Nephron progenitor cell (in vitro differentiated cells): ENCODE measurements at regions not wholly inside any gene's neighbourhood (a gene's known extent, or its start where the extent isn't known, plus 50 kb on each side); places are given as distances from the start of the nearest gene placed in this dataset.

Experiments used
- DNase-seq: peaks from one replicate; pipeline ENCODE4 v3.0.0; 2021
- H3K27ac Mint-ChIP-seq: 2 replicates; pipeline ENCODE4 v1.8.0; 2021; ENCODE audit warnings: mild to moderate bottlenecking, moderate library complexity, mixed read lengths
- H3K27me3 Mint-ChIP-seq: 2 replicates; pipeline ENCODE4 v1.8.0; 2021; ENCODE audit warnings: mild to moderate bottlenecking, low read depth, mixed read lengths; ENCODE audit not compliant: poor library complexity
- H3K36me3 Mint-ChIP-seq: 2 replicates; pipeline ENCODE4 v1.8.0; 2021; ENCODE audit warnings: low read depth, mixed read lengths
- H3K4me1 Mint-ChIP-seq: 2 replicates; pipeline ENCODE4 v1.8.0; 2021; ENCODE audit warnings: mixed read lengths
- H3K4me3 Mint-ChIP-seq: 2 replicates; pipeline ENCODE4 v1.8.0; 2021; ENCODE audit warnings: mild to moderate bottlenecking, moderate library complexity, mixed read lengths
- H3K9me3 Mint-ChIP-seq: 2 replicates; pipeline ENCODE4 v1.8.0; 2021; ENCODE audit warnings: mild to moderate bottlenecking, moderate library complexity, mixed read lengths
- TF ChIP-seq, protein P1 (sequence below): fragments of 200-600 bp; sonication (generic); IDR thresholded peaks from 2 replicates; pipeline ENCODE4 v1.5.0; 2021; ENCODE audit warnings: antibody characterized with exemption

DNA sequence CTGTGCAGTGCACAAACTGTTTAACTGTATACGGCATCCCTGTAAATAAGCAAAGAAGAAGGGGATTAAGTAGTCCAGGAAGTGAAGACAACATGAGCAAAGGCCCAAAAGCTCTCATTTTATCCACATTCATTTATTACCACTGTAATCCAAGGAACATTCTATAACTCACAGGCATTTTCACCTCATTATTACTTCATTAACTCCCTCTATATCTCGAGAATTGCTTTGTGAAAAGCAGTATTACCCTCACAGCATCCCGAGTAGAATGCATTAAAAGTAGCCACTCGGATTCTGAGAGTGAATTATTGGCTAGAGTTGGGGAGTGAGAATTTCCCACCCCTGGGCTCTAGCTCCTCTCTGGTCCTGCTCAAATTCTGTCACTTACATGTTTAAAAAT lies 51.0 kb upstream of the CHCHD3 start:
- no peaks in the 10 kb centered on the region for H3K4me1 Mint-ChIP-seq
- H3K27ac Mint-ChIP-seq = no peak overlapping the region
- peaks cover 5% of the 10 kb centered on the region for H3K27me3 Mint-ChIP-seq
- TF ChIP-seq, protein P1, sequence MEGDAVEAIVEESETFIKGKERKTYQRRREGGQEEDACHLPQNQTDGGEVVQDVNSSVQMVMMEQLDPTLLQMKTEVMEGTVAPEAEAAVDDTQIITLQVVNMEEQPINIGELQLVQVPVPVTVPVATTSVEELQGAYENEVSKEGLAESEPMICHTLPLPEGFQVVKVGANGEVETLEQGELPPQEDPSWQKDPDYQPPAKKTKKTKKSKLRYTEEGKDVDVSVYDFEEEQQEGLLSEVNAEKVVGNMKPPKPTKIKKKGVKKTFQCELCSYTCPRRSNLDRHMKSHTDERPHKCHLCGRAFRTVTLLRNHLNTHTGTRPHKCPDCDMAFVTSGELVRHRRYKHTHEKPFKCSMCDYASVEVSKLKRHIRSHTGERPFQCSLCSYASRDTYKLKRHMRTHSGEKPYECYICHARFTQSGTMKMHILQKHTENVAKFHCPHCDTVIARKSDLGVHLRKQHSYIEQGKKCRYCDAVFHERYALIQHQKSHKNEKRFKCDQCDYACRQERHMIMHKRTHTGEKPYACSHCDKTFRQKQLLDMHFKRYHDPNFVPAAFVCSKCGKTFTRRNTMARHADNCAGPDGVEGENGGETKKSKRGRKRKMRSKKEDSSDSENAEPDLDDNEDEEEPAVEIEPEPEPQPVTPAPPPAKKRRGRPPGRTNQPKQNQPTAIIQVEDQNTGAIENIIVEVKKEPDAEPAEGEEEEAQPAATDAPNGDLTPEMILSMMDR = no peak
- H3K4me3 Mint-ChIP-seq = no peak overlapping the region
- DNase-seq = no peak
- no peaks in the 10 kb centered on the region for H3K9me3 Mint-ChIP-seq
- no peaks in the 10 kb centered on the region for H3K36me3 Mint-ChIP-seq

- Mint-ChIP-seq H3K4me3 (no peak overlapping the region), H3K4me1 (no peaks in the 10 kb centered on the region), H3K27ac (no peak overlapping the region), H3K36me3 (no peaks in the 10 kb centered on the region), H3K27me3 (no peaks in the 10 kb centered on the region), H3K9me3 (no peaks in the 10 kb centered on the region)
- TF ChIP-seq, protein P1 = no peak
- DNase-seq = no peak
These were observed 52.9 kb upstream of the CHCHD3 start for GRCh38 chr7:133134810-133135209.

DNA sequence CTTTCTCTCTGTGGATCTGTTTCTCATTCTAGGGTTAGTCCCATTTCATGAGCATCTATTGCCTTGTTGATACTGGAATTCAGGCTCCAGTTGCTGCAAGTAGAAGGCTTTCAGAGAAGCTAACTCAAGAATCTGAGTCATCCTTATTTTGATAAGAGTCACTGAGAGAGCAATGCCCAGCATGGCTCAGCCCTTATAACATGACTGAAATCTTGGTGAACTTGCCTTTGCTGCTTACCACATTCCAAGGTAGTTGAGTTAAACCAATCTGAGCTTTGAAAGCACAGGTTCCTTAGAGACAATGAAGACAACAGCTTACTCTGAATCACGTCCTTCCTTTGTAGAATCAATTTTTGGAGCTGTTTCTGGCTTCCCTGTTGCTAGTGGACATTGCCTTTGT lies 53.6 kb upstream of the CHCHD3 start:
- no peaks in the 10 kb centered on the region for H3K9me3 Mint-ChIP-seq
- H3K4me3 Mint-ChIP-seq = no peak overlapping the region
- no peaks in the 10 kb centered on the region for H3K4me1 Mint-ChIP-seq
- no peak overlapping the region for H3K27ac Mint-ChIP-seq
- TF ChIP-seq, protein P1 = no peak
- no peak for DNase-seq
- no peaks in the 10 kb centered on the region for H3K36me3 Mint-ChIP-seq
- no peaks in the 10 kb centered on the region for H3K27me3 Mint-ChIP-seq

- Mint-ChIP-seq H3K9me3 (no peaks in the 10 kb centered on the region), H3K4me3 (no peak overlapping the region), H3K4me1 (no peaks in the 10 kb centered on the region), H3K27me3 (peaks cover 4% of the 10 kb centered on the region), H3K36me3 (no peaks in the 10 kb centered on the region), H3K27ac (no peak overlapping the region)
- DNase-seq = peak; percentile 61
- TF ChIP-seq, protein P1 = peak; percentile 54
These were observed 57.5 kb upstream of the CHCHD3 start for GRCh38 chr7:133139350-133139749.

DNA sequence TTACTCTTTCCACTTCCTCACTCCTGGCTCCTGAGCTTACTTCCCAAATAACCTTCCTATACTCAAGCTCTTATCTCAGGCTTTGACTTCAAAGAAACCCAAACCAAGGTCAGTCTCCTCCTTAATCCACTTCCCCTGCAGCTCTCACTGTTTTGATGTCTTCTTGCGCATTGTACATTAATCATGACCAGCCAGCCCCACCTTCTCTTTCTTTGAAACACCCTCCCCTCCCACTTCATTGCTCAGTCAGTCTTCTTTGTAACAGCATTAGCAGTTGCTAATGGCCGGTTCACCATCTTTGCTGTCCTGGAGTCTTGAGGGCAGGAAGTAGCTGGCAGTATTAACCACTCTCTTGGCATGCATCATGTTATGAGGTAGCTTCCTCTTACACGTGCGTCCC lies 57.9 kb upstream of the CHCHD3 start:
- Mint-ChIP-seq H3K9me3 (no peaks in the 10 kb centered on the region), H3K27me3 (peaks cover 4% of the 10 kb centered on the region), H3K36me3 (no peaks in the 10 kb centered on the region), H3K27ac (no peak overlapping the region), H3K4me1 (no peaks in the 10 kb centered on the region), H3K4me3 (no peak overlapping the region)
- TF ChIP-seq, protein P1 = no peak
- no peak for DNase-seq

GRCh38 chr7:133140994-133141595 lies 59.2 kb upstream of the CHCHD3 start:
- TF ChIP-seq, protein P1 = no peak
- Mint-ChIP-seq H3K4me1 (no peaks in the 10 kb centered on the region), H3K27me3 (peaks cover 4% of the 10 kb centered on the region), H3K27ac (no peak overlapping the region), H3K9me3 (no peaks in the 10 kb centered on the region), H3K4me3 (no peak overlapping the region), H3K36me3 (no peaks in the 10 kb centered on the region)
- DNase-seq = no peak
